KG1 (cell line): ENCODE measurements at regions not wholly inside any gene's neighbourhood (a gene's known extent, or its start where the extent isn't known, plus 50 kb on each side); places are given as distances from the start of the nearest gene placed in this dataset.
"Not testable (repeated sequence)": the region's sequence is repeated elsewhere in the genome, so short reads cannot be mapped to it uniquely, and the experiment has no call there.

Experiments
- DNase-seq: peaks from one replicate; lab custom pipeline; 2025; lab: John Stamatoyannopoulos, UW

DNA sequence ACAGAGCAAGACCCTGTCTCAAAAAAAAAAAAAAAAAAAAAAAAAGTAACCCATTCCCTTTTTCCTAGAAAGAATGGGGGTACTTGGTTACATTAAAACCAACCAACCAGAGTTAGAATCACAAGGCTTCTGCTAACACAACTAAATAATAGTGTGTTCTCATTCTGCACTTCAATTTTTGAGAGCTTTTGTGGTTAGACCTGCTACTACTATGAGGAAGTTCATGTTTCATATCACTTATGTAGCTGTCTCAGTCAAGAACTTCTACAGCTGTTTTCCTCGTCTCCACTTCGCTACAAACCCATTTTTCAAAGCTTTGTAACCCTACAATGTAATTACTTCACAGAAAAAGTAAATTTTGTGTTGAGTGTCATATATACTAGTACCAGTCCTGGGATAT is 58.3 kb downstream of the PDHA2 start:
- peak; percentile 2 for DNase-seq

DNA sequence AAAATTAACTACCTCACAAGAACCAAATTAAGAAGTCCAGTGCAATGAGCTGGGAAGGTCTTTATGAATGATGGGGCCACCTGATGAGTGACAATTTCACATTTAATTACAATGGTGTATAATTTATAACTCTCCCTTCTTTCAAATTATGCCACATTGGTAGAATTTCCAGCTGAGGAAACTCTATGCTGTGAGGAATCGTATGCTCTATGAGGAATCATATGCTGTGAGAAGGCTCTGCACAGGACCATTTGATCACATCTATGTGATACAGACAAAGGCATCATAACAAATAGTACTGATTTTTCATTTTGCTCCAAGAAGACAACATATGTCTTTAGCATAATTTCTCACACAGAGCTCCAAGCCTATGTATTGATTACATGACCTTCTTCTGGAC is 69.3 kb downstream of the PDHA2 start:
- no peak for DNase-seq

DNA sequence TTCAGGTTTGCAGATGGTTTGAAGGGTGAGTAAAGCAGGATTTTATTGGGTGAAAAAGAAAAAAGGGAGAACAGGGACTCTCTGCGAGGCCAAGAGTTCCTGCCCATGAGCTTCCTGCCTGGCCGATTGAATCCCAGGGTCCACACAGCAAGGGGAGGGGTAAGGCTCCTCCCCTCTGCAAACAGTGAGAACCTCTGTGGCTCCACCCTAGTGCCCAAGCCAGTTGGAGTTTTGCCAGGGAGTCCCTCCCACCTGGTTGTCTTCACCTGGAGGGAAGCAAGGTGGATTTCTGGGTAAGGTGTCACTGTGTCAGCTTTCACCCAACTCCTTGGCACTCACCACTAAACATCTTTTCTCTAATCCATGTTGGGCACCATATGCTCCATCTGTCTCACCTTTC is 70.9 kb downstream of the PDHA2 start:
- no peak for DNase-seq

GRCh38 chr4:95921470-95921869 is 81.6 kb downstream of the PDHA2 start:
- no peak for DNase-seq

DNA sequence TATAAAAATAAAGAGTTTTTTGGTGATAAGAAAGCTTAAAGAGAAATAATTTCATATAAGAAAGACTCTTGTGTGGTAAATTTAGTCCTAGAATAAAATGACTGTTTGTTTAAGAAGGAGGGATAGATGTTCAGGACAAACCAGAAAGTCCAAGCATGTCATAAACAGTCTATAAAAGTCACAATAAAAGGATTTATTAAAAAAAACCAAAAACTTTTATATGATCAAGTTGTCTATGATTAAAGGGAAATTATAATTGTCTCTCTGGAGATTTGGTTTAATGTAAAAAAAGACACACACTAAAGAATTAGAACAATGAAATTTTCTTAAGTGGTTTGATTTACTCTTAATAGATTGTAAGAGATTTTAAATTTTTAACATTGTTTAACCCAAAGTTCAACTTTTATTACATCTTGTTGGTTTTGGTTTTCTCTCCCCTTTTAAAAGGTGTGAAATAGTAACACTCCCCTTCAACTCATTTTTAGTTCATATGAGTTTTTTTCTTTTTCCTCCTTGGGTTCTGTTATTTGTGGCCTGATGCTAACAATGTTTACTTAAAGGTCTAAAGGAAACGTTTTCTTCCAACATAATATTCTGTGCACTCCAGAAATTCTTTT is 89.7 kb downstream of the PDHA2 start:
- no peak for DNase-seq

DNA sequence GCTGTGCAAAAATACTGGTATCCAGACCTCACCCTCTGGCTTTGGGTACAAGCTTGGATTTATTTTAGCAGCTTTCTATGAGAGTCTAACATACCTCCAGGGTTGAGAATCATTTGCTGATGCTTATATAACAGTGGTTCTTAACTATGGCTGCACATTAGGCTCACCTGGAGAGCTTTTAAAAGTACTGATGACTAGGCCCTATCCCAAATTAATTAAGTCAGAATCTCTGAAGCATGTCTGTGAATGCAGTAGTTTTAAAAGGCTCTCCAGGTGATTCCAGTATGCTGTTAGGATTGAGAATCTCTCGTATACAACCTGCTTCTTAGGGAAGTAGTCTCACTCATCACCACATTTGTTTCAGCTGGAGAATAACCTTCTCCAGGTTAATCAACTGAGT is 99.2 kb downstream of the PDHA2 start:
- no peak for DNase-seq

GRCh38 chr4:95949136-95949765 is 109.4 kb downstream of the PDHA2 start:
- no peak for DNase-seq

GRCh38 chr4:95949808-95950207 is 109.9 kb downstream of the PDHA2 start:
- no peak for DNase-seq

DNA sequence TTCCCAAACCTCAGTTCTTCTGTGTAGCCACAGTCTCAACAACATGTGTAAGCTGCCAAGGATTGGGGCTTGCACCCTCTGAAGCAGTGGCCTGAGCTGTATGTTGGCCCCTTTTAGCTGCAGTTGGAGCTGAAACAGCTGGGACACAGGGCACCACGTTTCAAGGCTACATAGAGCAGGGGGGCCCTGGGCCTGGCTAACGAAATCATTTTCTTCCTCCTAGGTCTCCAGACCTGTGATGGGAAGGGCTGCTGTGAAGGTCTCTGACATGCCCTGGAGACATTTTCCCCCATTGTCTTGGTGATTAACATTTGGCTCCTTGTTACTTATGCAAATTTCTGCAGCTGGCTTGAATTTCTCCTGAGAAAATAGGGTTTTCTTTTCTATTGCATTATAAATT is 112.6 kb downstream of the PDHA2 start:
- not testable (repeated sequence) for DNase-seq

- DNase-seq, result no peak
Observed at GRCh38 chr4:95956094-95956493, 116.2 kb downstream of the PDHA2 start.

- DNase-seq, result no peak
Observed at GRCh38 chr4:95957054-95957453, 117.2 kb downstream of the PDHA2 start.

GRCh38 chr4:95957759-95958158 is 117.9 kb downstream of the PDHA2 start:
- DNase-seq, result no peak

DNA sequence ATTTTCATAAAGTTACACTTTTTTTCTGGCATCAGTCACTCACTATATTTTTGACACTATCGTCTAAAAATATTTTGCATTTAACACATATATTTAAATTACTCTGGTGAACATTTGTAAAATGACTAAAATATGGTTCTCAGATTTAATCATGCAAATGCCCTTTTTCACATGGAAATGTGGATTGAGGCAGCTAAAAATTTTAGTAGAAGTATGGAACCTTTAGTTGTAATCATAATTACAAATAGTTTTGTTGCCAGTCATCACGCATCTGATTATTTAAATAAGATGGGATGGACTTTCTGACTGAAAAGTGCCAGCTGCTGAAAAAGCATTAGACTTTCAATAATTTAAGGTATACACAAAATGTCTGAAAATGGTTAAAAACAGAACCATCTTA is 119.3 kb downstream of the PDHA2 start:
- DNase-seq, result no peak

DNA sequence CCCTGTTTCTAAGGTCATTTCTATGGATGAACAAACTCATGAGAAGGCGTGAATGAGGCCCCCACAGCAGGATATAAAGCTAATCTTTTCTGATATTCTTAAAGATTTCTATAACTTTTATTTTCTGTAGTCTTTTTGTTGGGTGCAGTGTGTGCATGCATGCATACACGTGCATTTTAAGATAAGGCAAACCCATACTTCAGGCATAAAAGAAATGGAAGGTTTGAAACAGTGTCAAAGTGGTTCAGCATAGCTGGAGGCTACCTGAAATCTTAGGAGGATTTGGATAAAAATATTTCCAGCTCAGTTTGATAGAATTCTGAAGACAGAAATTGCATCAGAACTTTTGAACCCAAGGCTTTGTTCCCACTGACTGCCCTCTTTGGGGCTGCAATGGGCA is 119.7 kb downstream of the PDHA2 start:
- no peak for DNase-seq

GRCh38 chr4:95963456-95963855 is 123.6 kb downstream of the PDHA2 start:
- DNase-seq, result no peak

DNA sequence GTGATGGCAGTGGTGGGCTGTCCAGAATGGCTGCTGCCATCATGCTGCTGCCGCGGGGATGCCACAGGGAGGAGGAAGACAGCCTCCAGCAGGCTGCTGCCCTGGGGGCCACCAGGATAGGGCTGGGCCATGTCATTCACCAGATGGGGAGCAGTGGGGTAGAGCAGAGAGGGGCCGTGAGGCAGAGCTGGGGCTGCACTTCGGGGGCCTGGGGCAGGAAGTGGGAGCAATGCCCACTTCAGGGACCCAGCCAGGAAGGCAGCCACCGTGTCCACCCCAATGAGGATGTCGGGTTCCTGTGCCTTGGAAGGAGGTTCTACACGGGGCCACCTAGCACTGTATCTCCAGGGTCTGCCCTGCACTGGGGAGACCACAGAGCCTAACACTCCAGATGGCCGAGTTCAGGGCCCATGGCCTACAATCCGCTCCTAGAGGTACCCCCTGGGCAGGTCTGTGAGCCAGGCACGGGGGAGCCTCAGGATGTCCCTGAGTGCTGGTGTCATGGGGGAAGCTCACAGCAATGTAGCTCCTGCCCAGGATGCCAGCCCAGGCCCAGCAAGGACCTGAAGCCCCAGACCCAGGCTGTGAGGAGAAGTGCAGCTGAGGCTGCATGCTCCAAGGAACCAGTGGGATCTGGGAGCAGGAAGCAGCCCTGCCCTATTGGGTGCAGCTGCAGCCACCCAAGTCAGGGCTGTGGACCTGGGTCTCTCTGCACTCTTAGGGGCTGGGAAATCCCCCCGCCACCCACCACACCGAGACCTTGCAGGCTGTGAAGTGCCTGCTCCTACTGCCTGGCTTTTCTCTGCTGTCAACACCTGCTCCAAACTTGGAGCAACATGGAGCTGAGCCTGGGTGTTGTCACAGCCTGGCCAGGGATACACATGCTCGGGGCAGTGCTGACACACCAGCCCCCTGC is 140.3 kb downstream of the PDHA2 start:
- DNase-seq, result no peak

DNA sequence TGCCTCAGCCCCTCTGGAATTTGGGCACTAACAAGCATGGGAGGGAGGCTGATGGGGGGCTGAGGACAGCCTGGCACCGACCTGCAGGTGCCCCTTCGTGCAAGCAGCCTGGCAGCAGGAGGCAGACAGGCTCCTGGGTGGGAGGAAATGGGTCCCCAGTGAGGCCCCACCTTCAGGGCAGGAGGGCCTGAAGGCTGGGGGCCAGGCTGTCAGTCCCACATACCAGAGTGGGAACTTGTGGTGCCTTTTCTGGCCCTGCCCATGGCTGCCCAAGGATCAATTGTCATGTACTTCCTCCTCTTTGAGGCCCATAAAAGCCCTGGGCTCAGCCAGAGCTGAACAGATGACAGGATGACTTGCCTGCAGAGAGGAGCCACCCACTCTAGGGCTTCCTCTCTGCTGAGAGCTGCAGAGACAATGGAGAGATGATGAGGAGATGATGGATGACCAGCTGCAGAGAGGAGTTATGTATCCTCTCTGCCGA is 141.0 kb downstream of the PDHA2 start:
- no peak for DNase-seq

DNA sequence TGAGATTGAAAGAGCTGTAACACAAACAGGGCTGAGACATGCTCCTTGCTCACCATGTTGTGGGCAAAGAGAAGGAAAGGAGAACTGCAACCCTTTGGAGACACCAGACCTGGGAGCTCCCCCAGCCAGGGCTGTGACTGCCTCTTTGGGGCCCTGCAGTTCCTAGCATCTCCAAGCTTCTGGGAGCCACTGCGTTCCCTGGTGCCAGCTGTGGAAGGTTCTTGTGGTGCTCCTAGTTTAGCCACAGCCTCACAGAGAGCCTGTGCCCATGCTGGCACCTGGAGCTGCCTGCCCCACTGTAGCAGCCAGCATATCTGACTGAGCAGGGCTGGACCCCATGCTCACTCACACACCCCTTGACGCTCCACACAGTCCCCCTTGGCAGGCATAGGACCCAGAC is 141.7 kb downstream of the PDHA2 start:
- DNase-seq, result no peak

DNA sequence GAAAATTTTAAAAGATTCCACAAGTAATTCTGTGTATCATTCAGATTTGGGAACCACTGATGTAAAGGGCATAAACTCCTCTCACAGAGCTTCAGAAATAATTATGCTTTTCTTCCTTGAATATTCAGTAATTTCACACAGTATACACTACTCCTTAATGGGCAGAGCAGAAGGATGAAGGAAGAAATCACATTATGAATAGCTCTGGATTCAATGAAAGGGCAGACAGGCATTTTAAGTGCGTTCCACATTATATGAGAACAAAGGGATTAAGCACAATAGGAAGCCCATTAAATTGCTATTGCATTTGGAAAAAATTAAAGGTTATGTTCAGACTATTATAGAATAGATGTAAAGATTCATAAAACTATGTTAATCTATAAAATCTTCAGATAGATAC is 142.6 kb downstream of the PDHA2 start:
- DNase-seq, result no peak

DNA sequence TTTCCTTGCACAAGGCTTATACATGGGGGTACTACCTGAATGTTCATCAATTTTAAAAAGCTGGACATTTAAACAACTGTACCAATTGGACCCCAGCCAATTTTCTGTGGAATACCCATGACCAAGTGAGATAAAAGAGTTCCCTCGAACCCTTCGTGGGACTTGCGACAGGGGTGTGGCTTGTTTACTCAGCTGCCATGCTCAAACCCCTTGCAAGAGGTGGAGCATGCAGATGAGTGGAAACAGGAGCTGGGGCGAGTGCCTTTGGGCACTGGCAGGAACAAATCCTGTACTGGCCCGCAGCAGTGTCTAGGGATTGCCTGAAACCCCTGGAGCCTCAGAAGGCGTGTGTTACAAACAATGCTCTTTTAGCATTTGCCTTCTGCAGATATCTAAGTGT is 144.2 kb downstream of the PDHA2 start:
- no peak for DNase-seq

GRCh38 chr4:95985051-95985450 is 145.2 kb downstream of the PDHA2 start:
- DNase-seq, result no peak

GRCh38 chr4:95985791-95986550 is 146.1 kb downstream of the PDHA2 start:
- no peak for DNase-seq
